Ovary (tissue), 7 donors: ENCODE measurements at regions not wholly inside any gene's neighbourhood (a gene's known extent, or its start where the extent isn't known, plus 50 kb on each side); places are given as distances from the start of the nearest gene placed in this dataset.

ENCODE experiments used
- DNase-seq, 5 donors: peaks; one replicate each; pipeline ENCODE4 v3.0.0-alpha.2; 2019 to 2020
- H3K27ac ChIP-seq, 2 donors: fragments of 200-600 bp; one replicate each; pipeline versions ENCODE4 v1.5.1 to v1.8.0; 2019 to 2022
- H3K27me3 ChIP-seq: fragments of 200-600 bp; one replicate; pipeline ENCODE4 v1.8.0; 2022
- H3K36me3 ChIP-seq: fragments of 200-600 bp; sonication (generic); one replicate; pipeline ENCODE4 v1.5.1; 2019
- H3K4me1 ChIP-seq: one replicate; pipeline ENCODE4 v1.8.1; 2013; ENCODE audit warnings: mild to moderate bottlenecking, moderate library complexity; ENCODE audit not compliant: insufficient read depth
- H3K4me3 ChIP-seq: fragments of 200-600 bp; sonication (generic); one replicate; pipeline ENCODE4 v1.5.1; 2017
- H3K9me3 ChIP-seq, 2 donors: fragments of 200-600 bp in 1 of 2; sonication (generic) in 1 of 2; one replicate each; pipeline versions ENCODE4 v1.5.1 to v1.8.1; 2013 to 2019; ENCODE audit warnings: mild to moderate bottlenecking in 1 of 2, moderate library complexity in 1 of 2
- CTCF ChIP-seq, 3 donors: fragments of 450-650 bp in 2 of 3; fragments of 200-600 bp in 1 of 3; IDR thresholded peaks; one replicate each; pipeline versions ENCODE4 v1.5.1 to v1.8.0; 2016 to 2022; ENCODE audit warnings: antibody characterized with exemption in 3 of 3, mild to moderate bottlenecking in 1 of 3
- EP300 ChIP-seq: sonication (generic); formaldehyde crosslinking; IDR thresholded peaks from one replicate; pipeline ENCODE4 v1.6.1; 2017; ENCODE audit warnings: antibody characterized with exemption
- POLR2A ChIP-seq: fragments of 450-650 bp; IDR thresholded peaks from one replicate; pipeline ENCODE4 v1.6.1; 2017; ENCODE audit warnings: antibody characterized with exemption, mild to moderate bottlenecking, moderate library complexity
- WGBS, 3 donors: extraction: QIAGEN DNeasy Blood & Tissue Kit in 1 of 3; methylation state at CpG; one replicate each; pipeline versions ENCODE4 v1.1.5 to v1.1.7; 2013 to 2017; 5-methylcytosine and 5-hydroxymethylcytosine counted together
- intact Hi-C, 4 donors: fragments of 100-400 bp; cut with DNase I; formaldehyde crosslinking; loops; one replicate each; pipeline versions ENCODE4 v1.11.0 to v1.15.1; 2022 to 2023
- donor health status: DM: no; HTN: no; CAD: no; lungs with moderate emphysema.
- donor health status: DM: no; HTN: no; CAD: no.
- donor health status: Bipolar disorder and iron deficiency.
- donor health status: DM: no; HTN: no; CAD: no.
- donor health status: DM: yes; HTN: yes; CAD: no.

GRCh38 chr12:84741692-84742091 lies 170.9 kb downstream of the SLC6A15 start:
- WGBS, 3 donors, result 78 to 84% (median 83%) methylated on average over 3 of the region's 3 CpGs
- no peak for DNase-seq
- Histone ChIP-seq H3K27me3 (no peaks in the 10 kb centered on the region), H3K27ac (no peak overlapping the region), H3K4me3 (no peak overlapping the region), H3K36me3 (no peaks in the 10 kb centered on the region), H3K4me1 (no peaks in the 10 kb centered on the region), H3K9me3 (no peaks in the 10 kb centered on the region)
- intact Hi-C loops, result no loop called here
- no peak for TF ChIP-seq CTCF (IDR thresholded peaks at IDR 0.05)
- TF ChIP-seq EP300, result no peak
- TF ChIP-seq POLR2A, result no peak

- Histone ChIP-seq H3K4me1 (no peaks in the 10 kb centered on the region), H3K36me3 (no peaks in the 10 kb centered on the region), H3K27me3 (no peaks in the 10 kb centered on the region), H3K27ac (no peak overlapping the region), H3K9me3 (no peaks in the 10 kb centered on the region), H3K4me3 (no peak overlapping the region)
- WGBS, 3 donors, result 60 to 68% (median 64%) methylated on average over 1 of the region's 1 CpG
- no peak for TF ChIP-seq CTCF (IDR thresholded peaks at IDR 0.05)
- no peak for TF ChIP-seq EP300
- TF ChIP-seq POLR2A, result no peak
- DNase-seq, result no peak
- intact Hi-C loops, result no loop called here
These were observed 171.6 kb downstream of the SLC6A15 start for GRCh38 chr12:84741031-84741430.

- no peaks in the 10 kb centered on the region for H3K36me3 ChIP-seq
- intact Hi-C loops, result no loop called here
- no peaks in the 10 kb centered on the region for H3K9me3 ChIP-seq
- no peak for TF ChIP-seq EP300
- TF ChIP-seq POLR2A, result no peak
- no peak for TF ChIP-seq CTCF (IDR thresholded peaks at IDR 0.05)
- H3K27ac ChIP-seq, result no peak overlapping the region
- WGBS, 3 donors, result 79 to 86% (median 84%) methylated on average over 3 of the region's 3 CpGs
- no peaks in the 10 kb centered on the region for H3K27me3 ChIP-seq
- no peak for DNase-seq
- H3K4me3 ChIP-seq, result no peak overlapping the region
- no peaks in the 10 kb centered on the region for H3K4me1 ChIP-seq
These were observed 172.0 kb downstream of the SLC6A15 start for GRCh38 chr12:84740602-84741001.

- no peak overlapping the region for H3K27ac ChIP-seq
- TF ChIP-seq CTCF (IDR thresholded peaks at IDR 0.05) (no peak), POLR2A (no peak), EP300 (no peak)
- intact Hi-C loops, result no loop called here
These were observed 174.1 kb downstream of the SLC6A15 start for GRCh38 chr12:84738481-84738972.

More at GRCh38 chr12:84738481-84738972, 174.1 kb downstream of the SLC6A15 start:
- no peaks in the 10 kb centered on the region for H3K9me3 ChIP-seq
- DNase-seq, result no peak
- 82 to 87% (median 82%) methylated on average over 2 of the region's 2 CpGs for WGBS, 3 donors
- H3K36me3 ChIP-seq, result no peaks in the 10 kb centered on the region
- no peaks in the 10 kb centered on the region for H3K4me1 ChIP-seq
- no peak overlapping the region for H3K4me3 ChIP-seq
- no peaks in the 10 kb centered on the region for H3K27me3 ChIP-seq
